Activated CD8-positive, alpha-beta memory T cell treated with anti-CD3 and anti-CD28 coated beads, Interleukin-2, amount 50 U/mL, for 48 hours (primary cell): ENCODE measurements at regions not wholly inside any gene's neighbourhood (a gene's known extent, or its start where the extent isn't known, plus 50 kb on each side); places are given as distances from the start of the nearest gene placed in this dataset.
A peak's percentile ranks its signal among the peaks of the same experiment; 100 is the strongest.
"Not testable (repeated sequence)": the region's sequence is repeated elsewhere in the genome, so short reads cannot be mapped to it uniquely, and the experiment has no call there.

Source experiments
- DNase-seq: peaks from one replicate; pipeline ENCODE4 v3.0.0-alpha.2; 2020

- DNase-seq = no peak
Measured at GRCh38 chr22:47624252-47625012, 862.0 kb downstream of the TBC1D22A start.

DNA sequence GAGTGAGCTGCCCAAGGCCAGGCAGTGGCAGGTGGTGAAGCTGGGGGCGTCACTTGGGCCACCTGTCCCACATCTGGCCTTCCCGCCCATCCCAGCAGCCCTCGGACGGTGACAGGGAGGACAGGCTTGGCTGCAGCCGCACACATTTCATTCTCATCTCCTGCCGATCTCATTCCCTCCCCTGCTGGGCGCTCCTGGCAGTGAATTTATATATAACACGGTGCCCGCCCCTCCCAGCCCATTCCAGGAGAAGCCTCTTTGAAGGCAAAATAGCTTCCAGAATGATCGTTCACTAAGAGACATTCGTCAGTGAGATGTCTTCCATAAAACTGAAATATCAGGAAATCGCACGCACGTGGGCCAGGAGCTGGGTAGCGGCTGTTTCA lies 861.3 kb downstream of the TBC1D22A start:
- DNase-seq = no peak

DNA sequence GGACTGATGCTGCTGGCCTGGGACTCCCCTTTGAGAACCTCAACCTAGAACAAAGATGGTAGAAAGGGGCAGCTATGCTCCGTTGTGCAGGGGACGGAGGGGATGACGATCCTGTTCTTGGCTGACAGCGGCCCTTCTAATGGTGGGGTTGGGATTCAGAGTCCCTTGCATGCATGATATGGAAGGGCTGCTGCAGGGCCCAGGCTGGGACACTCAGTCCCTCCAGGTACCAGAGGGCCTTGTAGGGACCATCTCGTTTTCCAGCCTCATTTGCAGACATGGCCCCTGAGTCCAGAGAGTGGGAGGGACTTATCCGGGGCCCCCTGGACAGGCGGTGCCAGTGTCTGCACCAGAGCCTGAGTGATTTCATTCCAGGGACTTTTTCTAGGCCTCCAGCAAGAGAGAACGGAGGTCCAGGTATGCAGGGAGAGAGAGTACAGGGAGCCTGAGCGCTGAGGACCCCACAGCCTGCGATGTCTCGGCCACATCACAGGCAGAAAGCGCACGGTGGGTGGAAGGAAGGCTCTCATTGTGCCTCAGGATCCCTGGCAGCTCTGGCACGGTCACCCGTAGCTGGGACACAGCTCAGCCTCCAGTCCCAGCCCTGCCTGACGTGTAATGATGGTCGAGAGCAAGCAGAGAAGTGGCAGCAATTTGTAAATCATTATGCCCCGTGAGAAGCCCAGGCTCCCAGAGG lies 860.8 kb downstream of the TBC1D22A start:
- DNase-seq = peak; percentile 4

- DNase-seq = peak; percentile 17
Measured at GRCh38 chr22:47622541-47622940, 860.1 kb downstream of the TBC1D22A start.

DNA sequence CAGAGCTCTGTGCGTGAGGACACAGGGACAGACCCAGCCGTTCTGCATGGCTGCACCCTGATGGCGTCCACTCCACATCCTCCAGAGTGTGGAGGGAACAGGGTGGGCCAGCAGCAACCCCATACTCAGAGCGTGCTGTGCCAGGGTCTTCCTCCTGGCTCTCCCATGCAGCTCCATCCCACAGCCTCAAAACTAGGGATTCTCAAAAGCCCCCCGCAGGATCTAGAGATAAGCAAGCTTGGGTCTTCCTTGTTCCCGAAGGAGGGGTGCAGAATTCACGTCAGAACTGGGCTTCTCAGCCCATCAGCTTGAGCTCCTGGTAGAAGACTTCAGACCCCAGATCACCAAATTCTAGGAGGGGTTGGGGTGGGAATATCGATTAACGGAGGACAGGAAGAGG lies 858.8 kb downstream of the TBC1D22A start:
- peak; percentile 10 for DNase-seq

DNA sequence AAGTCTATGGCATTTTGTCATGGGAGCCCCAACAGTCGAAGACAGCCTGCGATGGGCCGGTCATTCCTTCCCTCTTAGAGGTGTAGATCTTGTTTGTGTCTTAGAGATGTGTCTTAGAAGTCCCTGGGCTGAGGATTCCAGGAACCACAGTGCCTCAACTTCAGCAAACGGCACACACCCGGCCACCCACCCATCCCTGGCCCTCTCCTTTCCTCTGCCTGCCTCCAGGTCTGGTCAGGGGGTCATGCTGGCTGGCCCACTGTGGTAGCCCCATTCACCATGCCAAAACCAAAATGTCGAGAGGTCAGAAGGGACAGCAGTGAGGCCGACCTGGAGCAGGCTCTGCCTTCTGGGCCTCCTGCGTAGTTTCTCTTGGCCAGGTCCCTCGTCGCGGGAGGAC lies 857.9 kb downstream of the TBC1D22A start:
- DNase-seq = peak; percentile 10

DNA sequence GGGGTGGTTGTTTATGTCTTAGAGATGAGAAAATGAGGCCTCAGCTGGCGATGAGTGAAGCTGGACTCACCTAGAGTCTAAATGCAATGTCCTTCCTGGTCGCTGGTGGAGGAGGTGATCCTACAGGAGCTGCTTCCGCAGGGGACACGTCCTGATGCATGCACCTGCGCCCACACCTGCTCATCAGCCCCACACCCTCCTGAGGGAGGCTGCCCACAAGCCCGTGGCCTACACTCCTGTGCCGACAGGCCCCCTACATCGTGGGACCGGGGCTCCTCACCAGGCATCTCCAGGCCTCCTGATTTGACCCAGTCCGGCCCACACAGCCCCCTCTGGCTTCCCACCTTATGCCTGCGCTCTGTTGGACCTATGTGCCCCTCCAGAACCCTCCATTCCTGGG lies 857.2 kb downstream of the TBC1D22A start:
- DNase-seq = peak; percentile 23

DNA sequence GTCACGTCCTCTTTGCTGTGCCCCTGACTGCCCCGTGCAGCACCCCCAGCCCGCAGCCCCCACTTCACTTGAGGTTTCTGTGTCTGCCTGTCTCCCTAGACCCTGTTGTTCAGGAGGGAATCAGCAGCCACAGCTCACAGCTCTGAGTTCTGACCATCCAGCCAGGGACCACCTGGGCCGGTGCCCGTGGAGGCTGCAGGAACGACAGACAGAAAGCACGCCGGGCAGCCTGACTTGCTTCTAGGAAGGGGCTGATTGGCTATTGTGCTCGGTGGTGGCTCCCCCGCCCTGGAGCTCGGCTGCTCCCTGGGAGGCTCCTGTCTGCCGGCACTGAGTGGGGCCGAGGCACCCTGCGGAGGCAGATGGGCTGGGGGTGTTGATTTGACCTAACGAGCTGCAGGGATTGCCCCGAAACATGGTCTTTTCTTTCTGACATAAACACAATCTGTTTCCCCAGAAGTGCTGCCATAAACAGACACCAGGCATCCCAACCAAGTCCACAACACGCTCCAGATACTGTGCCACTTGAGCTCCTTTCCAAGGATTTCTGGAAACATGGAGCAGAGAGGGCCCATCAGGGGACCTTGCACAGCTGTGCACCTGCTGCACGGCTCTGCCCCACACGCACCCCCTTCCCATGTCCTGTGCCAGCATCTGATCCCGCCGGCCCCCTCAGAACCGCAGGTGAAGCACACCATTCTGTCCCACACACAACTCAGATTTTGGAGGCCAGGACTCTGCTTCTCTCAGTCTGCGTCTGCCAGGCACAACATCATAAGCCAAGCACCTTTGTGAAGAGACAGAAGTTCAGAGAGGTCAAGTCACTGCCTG lies 855.9 kb downstream of the TBC1D22A start:
- peak; percentile 30 for DNase-seq

DNA sequence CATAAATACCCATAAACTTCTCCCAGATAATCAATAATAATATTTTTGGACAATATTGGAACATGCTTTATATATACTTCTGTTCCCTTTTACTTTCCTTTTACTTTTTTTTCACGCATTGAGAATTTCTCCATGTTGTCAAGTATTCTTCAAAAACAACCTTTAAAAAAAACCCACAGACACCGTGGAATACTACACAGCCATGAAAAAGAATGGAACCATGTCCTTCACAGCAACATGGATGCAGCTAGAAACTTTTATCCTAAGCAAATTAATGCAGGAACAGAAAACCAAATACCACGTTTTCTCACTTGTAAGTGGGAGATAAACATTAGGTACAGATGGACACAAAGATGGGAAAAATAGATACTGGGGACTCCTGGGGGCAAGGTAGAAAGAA lies 854.7 kb downstream of the TBC1D22A start:
- DNase-seq = no peak

GRCh38 chr22:47616396-47617020 lies 854.1 kb downstream of the TBC1D22A start:
- peak; percentile 17 for DNase-seq

DNA sequence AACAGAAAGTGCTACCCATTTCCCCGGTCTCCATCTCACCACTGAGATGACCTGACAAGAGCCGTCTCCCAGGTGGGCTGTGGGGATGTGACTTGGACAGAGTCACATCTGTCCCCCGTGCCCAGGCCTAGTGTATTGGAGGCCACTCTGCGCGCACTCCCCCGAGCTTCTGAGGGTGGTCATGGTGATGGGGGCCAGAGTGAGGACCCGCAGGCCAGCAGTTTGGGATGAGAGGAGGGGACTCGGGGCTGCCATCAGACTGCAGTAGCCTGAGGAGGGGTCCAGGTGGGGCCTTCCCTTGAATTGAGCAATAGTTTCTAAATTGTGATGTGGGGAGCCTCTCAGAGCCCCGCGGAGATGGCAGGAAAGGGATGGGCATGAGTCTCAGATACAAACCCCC lies 852.6 kb downstream of the TBC1D22A start:
- DNase-seq = no peak

- DNase-seq = no peak
Measured at GRCh38 chr22:47613606-47614350, 851.3 kb downstream of the TBC1D22A start.

DNA sequence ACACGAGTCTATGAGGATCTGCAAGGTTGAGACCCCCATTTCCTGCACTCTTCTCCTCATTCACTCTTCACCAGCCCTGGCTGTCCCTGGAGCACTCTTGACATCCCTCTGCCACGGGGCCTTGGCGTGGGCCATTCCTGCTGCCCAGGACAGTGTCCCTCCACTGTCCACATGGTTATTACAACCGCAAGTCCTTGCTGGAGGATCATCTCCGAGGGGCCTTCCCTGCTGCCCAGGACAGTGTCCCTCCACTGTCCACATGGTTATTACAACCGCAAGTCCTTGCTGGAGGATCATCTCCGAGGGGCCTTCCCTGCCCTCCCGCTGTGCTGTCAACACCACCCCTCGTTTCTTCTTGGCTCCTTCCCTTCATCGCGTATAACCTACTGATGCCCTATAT lies 850.7 kb downstream of the TBC1D22A start:
- DNase-seq = not testable (repeated sequence)

GRCh38 chr22:47612311-47612910 lies 850.0 kb downstream of the TBC1D22A start:
- DNase-seq = no peak

DNA sequence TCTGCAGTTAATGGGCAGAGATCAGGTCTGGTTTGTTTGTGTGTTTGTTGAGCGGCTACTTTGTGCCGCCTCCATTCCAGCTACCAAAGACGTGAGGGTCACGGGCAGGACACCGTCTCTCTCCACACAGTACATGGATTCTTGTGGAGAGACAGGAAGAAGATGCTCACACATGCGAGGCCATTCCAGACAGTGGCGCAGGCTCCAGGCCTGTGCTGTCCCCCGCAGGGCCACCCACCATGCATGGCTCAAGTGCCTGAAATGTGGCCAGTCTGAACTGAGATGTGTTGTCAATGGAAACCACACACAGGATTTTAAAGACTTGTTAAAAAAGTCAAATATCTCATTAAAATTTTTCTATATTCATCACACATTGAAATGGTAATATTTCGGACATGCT lies 848.3 kb downstream of the TBC1D22A start:
- no peak for DNase-seq

DNA sequence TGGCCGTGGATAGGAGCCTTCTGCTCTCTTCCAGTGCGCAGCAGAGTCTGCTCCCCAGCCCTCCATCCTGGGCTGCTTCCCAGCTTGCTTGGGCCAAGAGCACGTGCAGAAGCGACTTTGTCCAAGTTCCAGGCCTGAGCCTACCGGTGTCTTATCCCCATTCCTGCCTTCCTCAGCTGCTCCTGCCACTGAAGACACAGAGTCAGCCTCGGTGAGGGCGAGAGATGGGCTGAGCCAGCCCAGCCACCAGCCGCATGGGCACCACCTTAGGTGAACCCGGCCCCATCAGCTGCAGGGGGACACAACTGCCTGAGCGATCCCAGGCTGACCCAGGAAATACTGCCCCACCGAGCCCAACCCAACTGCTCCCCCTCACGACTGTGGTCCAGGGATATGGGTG lies 847.8 kb downstream of the TBC1D22A start:
- DNase-seq = no peak

DNA sequence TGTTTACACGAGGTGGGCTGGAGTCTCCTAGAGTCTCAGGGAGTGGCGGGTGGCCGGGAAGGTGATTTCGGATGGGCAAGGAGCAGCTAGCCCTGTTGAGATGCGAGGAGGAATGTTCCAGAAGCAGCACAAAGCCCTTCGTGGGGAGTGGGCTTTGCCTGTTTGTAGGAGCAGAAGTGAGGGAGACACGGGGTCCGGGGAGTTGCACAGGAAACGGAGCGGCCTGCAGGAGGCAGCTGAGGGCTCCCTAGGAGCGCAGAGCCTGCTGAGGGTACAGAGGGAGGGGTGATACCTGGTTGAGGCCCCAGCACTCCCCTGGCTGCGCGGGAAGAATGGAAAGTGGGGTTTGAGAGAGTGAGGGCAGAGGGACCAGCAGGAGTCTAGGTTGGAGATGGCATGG lies 847.2 kb downstream of the TBC1D22A start:
- DNase-seq = no peak

- DNase-seq = no peak
Measured at GRCh38 chr22:47608421-47608820, 846.0 kb downstream of the TBC1D22A start.

DNA sequence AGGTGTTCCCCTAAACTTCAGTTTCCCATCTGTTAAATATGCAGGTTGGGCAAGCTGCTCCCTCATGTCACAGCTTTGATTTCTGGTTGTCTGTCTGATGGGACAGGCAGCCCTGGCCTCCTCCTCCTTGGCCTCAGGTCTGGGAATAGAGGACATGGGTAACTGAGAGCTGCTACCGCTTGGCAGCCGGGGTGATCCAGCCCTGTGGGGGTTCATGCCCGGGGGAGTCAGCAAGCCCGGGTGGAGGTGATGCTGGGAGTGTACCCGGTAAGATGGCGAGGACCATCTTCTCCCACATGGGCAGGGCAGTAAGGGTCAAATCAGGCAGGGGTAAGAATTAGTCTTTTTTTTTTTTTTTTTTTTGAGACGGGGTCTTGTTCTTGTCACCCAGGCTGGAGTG lies 845.0 kb downstream of the TBC1D22A start:
- no peak for DNase-seq

DNA sequence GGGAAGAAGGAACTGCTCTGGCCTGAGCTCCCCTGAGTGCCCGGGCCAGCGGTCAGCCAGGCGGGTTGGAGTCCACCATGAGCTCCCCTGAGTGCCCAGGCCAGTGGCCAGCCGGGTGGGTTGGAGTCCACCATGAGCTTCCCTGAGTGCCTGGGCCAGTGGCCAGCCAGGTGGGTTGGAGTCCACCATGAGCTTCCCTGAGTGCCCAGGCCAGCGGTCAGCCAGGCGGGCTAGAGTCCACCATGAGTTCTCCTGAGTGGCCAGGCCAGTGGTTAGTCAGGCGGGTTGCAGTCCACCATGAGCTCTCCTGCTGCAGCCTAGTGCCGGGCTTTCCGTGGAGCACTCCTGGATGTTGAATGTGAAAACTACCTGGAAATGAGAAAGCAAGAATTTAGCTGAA lies 844.0 kb downstream of the TBC1D22A start:
- no peak for DNase-seq

DNA sequence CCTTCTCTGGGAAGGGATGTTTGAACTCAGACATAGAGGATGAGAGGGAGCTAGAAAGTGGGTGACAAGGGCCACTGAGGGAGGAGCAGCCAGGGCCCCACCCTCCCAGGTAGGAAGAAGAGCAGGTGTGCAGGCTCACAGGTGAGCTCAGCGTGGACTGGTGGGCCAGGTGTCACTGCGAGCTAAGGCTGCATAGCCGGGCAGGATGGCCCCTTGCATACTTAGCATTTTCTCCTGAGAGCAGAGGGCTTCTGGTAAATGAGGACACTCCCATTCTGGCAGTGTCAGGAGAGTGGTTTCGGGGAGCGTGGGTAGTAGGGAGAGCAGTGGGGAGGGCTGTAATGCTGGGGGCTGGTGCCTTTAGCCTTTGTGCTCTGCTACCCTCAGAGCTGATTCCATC lies 843.4 kb downstream of the TBC1D22A start:
- DNase-seq = peak; percentile 28

DNA sequence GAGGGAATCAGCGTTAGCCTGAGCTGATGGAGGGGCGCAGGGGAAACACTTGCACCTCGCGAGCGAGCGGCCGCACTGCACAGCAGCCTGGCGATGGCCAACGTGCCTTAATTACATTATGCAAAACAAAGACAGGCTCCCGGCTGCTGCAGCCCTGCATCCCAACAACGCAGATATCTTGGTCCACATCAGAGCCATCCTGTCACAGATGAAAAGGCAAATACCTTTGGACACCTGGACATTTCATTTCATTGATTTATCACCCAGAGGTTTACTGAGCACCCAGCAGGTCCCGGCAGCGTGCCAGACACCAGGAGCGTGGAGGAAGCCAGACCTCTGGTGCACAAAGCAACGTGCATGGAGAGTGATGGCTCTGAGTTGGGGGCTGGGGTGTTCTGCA lies 843.0 kb downstream of the TBC1D22A start:
- DNase-seq = peak; percentile 6
